ENCODE measurements at regions not wholly inside any gene's neighbourhood (a gene's known extent, or its start where the extent isn't known, plus 50 kb on each side); places are given as distances from the start of the nearest gene placed in this dataset.

DNA sequence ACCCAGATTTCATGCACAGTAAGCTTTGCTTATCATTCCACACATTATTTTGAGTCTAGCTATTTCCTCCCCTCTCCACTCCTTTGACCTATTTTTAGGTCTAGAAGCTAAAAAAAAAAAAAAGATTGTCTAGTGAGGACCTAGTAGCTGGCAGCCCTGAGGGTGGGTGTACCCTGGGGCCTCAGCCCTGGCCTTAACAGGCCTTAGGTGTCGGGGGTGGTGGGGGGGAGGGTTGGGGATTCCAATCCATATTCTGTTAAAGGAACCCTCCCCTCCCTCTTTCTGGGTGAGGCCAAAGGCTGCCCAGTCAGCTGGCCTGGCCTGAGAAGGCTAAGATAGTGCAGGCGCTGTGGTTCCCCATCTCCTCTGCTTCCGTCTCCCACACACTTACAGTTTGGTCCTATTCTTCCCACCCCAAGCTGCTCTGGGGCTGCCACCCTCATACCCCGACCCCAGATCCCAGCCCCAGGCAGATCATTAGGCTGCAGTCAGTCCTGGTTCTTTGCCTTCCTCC is 65.5 kb upstream of the HK2 start:
- TF ChIP-seq GATA3 (IDR thresholded peaks at IDR 0.05; ENCODE audit: low read depth, low read length) (no peak), GATA2 (IDR thresholded peaks at IDR 0.05; ENCODE audit: low read depth, low read length) (no peak)

DNA sequence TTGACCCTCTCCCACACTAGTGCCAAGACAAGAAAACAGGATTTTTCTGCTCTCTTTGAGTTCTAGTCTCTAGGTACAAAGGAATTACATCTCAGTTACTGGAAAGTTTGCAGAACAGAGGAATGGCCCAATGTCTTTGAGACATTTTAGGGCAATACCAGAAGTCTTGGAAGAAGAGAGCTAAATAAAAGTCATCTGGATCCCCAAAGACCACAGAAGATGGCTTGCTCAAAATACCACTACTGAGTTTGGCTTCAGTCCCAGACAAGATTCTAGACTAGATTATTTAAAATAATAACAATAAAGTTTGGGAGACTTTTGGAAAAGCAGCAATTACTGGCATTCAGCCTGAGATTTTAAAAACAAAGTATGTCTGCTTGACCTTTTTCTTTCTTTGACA is 61.9 kb upstream of the HK2 start:
- TF ChIP-seq GATA3 (IDR thresholded peaks at IDR 0.05; ENCODE audit: low read depth, low read length), result no peak

DNA sequence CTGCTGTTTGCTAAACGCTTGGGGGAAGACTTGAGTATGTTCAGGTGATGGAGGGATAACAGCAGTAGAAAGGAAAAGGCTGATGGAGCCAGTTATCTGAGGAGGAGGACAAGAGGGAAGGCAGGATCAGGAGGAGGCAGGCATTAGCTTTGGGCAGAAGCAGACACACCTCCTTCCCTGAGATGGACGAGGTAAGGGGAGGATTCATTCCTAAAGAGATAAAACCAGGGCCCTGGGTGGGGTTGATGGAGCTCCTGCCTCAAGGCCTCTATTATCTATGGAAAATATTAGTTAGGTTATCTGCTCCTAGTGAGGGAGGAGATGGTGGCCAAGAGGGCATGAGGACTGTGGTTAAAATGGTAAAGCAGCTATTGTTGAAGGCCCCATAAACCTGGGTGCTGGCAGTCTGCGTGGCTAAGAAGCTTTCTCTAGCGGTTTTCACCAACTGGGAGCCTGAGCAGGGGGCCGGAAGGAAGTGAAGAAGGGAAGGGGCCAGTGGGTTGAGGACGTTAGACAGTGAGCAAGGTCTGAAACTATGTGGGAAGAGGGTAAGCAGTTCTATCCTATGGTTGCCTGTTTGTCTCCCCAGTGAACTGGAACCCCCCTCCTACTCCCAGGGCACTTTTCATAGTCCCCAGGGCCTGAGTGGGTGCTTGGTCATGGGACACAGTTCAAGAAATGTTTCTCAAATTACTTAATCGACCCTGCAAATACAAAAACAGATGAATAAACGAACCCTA is 56.6 kb upstream of the HK2 start:
- no peak for TF ChIP-seq GATA2 (IDR thresholded peaks at IDR 0.05; ENCODE audit: low read depth, low read length)

DNA sequence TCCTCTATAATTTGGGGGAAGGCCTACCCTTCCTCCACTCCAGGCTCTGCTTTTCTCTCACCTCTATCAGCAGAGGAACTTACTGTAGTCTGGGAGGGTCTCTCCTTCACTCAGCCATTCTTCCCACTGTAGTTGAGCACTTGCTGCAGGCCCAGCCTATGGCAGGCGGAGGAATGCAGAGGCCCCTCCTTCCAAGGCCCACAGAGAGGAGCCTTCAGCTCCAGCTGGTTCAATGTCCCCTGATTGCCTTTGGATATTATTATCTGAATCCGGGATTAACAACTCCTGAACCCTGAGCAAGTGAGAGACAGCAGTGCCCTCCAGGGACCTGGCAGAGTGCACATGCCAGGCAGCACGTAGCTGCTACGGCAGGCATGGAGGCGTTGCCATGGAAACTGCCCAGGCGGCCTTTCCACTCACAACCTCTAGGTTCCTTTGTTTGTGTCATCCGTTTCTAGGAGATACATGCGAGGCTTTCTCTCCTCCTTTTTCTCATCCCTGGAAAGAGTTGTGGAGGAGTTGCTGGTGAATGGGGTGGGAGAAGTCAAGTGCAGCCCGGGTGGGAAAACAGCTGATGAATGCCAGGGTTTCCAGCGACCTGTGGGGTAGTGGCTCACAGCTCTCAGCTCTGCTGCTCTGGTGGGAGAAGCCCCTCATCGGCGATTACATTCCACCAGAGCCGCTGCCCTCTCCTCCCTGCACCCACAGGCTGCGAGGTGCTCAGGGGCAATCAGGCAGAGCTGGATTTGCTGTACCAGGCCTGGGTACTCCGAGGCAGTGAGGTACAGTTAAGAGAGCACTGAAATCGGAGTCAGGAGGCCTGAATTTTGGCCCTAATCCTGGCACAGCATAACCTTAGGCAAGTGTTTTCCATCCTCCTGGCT is 55.3 kb upstream of the HK2 start:
- no peak for TF ChIP-seq GATA2 (IDR thresholded peaks at IDR 0.05; ENCODE audit: low read depth, low read length)
- no peak for TF ChIP-seq GATA3 (IDR thresholded peaks at IDR 0.05; ENCODE audit: low read depth, low read length)

DNA sequence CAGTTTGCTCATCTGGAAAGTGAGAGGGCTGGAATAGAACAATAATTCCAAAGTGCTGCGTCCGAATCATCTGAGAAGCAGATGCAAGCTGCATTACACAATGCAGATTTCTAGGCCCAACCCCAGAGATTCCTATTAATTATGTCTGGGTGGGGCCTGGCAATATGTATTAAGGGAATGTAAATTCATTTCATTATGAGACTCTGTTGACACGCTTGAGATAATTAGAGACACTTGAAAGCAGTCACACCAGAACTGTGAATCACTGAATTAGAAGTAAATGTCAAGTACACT is 54.7 kb upstream of the HK2 start:
- TF ChIP-seq GATA3 (IDR thresholded peaks at IDR 0.05; ENCODE audit: low read depth, low read length) (no peak), GATA2 (IDR thresholded peaks at IDR 0.05; ENCODE audit: low read depth, low read length) (no peak)

DNA sequence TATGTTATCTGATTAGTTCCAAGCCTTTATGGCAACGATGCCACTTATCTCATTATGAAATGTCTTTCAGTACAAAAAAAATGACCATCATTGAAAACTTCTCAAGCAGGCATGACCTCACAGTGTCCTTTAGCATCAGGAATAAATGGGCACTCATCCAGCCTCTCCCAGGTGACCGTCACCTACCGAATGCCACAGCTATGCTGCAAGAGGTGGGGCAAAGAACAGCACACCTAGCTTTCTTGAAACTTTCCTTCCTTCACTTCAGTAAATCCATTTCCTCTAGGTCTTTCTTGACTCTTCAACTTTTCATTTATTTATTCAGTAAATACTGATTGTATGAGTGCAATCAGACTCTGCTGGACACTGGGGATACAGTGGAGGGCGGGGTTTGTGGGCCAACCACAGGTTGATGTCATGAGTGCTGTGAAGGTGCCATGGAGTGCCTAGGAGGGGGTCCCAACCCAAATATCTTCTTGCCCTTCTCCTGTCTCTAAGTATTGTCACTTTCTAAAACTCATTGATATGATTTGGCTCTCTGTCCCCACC is 54.3 kb upstream of the HK2 start:
- TF ChIP-seq GATA3 (IDR thresholded peaks at IDR 0.05; ENCODE audit: low read depth, low read length) (no peak), GATA2 (IDR thresholded peaks at IDR 0.05; ENCODE audit: low read depth, low read length) (no peak)

All from SH-SY5Y (cell line).